K562 (cell line): ENCODE measurements at regions not wholly inside any gene's neighbourhood (a gene's known extent, or its start where the extent isn't known, plus 50 kb on each side); places are given as distances from the start of the nearest gene placed in this dataset.

Source experiments
- ARID1B ChIP-seq: fragments of 450-650 bp; IDR thresholded peaks from 2 replicates; pipeline ENCODE4 v1.6.1; 2016; ENCODE audit warnings: antibody characterized with exemption, mild to moderate bottlenecking, inconsistent platforms
- ATF3 ChIP-seq, 2 experiments: fragments of 450-650 bp in 1 of 2; sonication (generic) in 1 of 2; formaldehyde crosslinking in 1 of 2; IDR thresholded peaks in 1 of 2; conservative IDR thresholded peaks in 1 of 2; 2 replicates each; pipeline versions ENCODE4 v1.6.1 to v1.8.1; 2016 to 2023; ENCODE audit warnings: mild to moderate bottlenecking in 2 of 2, moderate library complexity in 2 of 2, inconsistent platforms in 1 of 2, missing genetic modification reagents in 1 of 2
- ATF7 ChIP-seq: fragments of 450-650 bp; IDR thresholded peaks from 2 replicates; pipeline ENCODE4 v1.7.1; 2014; ENCODE audit warnings: mild to moderate bottlenecking, moderate library complexity
- CEBPG ChIP-seq, 3 experiments: fragments of 200-800 bp in 1 of 3; sonication (Bioruptor generic) in 1 of 3; sonication (generic) in 1 of 3; formaldehyde crosslinking in 1 of 3; IDR thresholded peaks in 2 of 3; conservative IDR thresholded peaks in 1 of 3; 2 replicates each; pipeline versions ENCODE4 v1.6.1 to v1.8.0; 2016 to 2022; ENCODE audit warnings: missing compliant biosample characterization in 2 of 3, missing genetic modification characterization in 2 of 3, mild to moderate bottlenecking in 1 of 3, missing genetic modification reagents in 1 of 3
- CHCHD3 ChIP-seq: fragments of 250-450 bp; sonication (Bioruptor Pico); IDR thresholded peaks from 2 replicates; pipeline ENCODE4 v2.1.2; 2022; ENCODE audit warnings: mild to moderate bottlenecking
- DIDO1 ChIP-seq: fragments of 450-650 bp; IDR thresholded peaks from 2 replicates; pipeline ENCODE4 v1.6.1; 2016; ENCODE audit warnings: low read depth, missing biosample characterization, missing genetic modification characterization
- FOSL1 ChIP-seq: fragments of 200-800 bp; sonication (Bioruptor generic); conservative IDR thresholded peaks from 2 replicates; pipeline ENCODE4 v1.6.1; 2016; ENCODE audit warnings: missing genetic modification characterization, missing compliant biosample characterization
- FOXJ3 ChIP-seq: sonication (generic); formaldehyde crosslinking; IDR thresholded peaks from 2 replicates; pipeline ENCODE4 v1.4.0; 2020; ENCODE audit warnings: mild to moderate bottlenecking, missing genetic modification reagents
- HNRNPK ChIP-seq: fragments of 200-400 bp; formaldehyde crosslinking; IDR thresholded peaks from one replicate; pipeline ENCODE4 v1.6.1; 2018; ENCODE audit warnings: mild to moderate bottlenecking, low read depth, low read length; ENCODE audit not compliant: poor library complexity, severe bottlenecking
- MTF1 ChIP-seq: fragments of 250-450 bp; sonication (Bioruptor Pico); IDR thresholded peaks from 2 replicates; pipeline ENCODE4 v1.9.0; 2021; ENCODE audit warnings: moderate library complexity, mild to moderate bottlenecking, inconsistent platforms, borderline replicate concordance
- NFE2 ChIP-seq: IDR thresholded peaks from 2 replicates; pipeline ENCODE4 v1.6.1; 2014; ENCODE audit warnings: antibody characterized with exemption, low read depth
- NR2C1 ChIP-seq, 2 experiments: fragments of 450-650 bp; IDR thresholded peaks; 2 replicates each; pipeline ENCODE4 v1.6.1; 2017; ENCODE audit warnings: mild to moderate bottlenecking in 2 of 2, antibody characterized with exemption in 1 of 2, inconsistent platforms in 1 of 2, missing compliant biosample characterization in 1 of 2, missing genetic modification characterization in 1 of 2
- NR2F6 ChIP-seq: fragments of 450-650 bp; formaldehyde crosslinking; IDR thresholded peaks from 2 replicates; pipeline ENCODE4 v1.4.0; 2020; ENCODE audit warnings: mild to moderate bottlenecking
- POLR2H ChIP-seq: IDR thresholded peaks from 2 replicates; pipeline ENCODE4 v1.6.1; 2016; ENCODE audit warnings: missing genetic modification characterization, low read depth, mild to moderate bottlenecking, control low read depth, missing compliant biosample characterization, moderate library complexity
- SIX5 ChIP-seq, 2 experiments: IDR thresholded peaks; 2 replicates each; pipeline ENCODE4 v1.6.1; 2011; ENCODE audit warnings: low read length in 2 of 2, borderline replicate concordance in 1 of 2, low read depth in 1 of 2, mild to moderate bottlenecking in 1 of 2, moderate library complexity in 1 of 2; ENCODE audit not compliant: insufficient read depth in 1 of 2
- SLC30A9 ChIP-seq: fragments of 250-450 bp; sonication (Bioruptor Pico); IDR thresholded peaks from 2 replicates; pipeline ENCODE4 v1.8.0; 2022; ENCODE audit warnings: mild to moderate bottlenecking, moderate library complexity
- SMARCA4 ChIP-seq: fragments of 450-650 bp; IDR thresholded peaks from 2 replicates; pipeline ENCODE4 v1.6.1; 2016
- SNIP1 ChIP-seq: fragments of 450-650 bp; IDR thresholded peaks from 2 replicates; pipeline ENCODE4 v1.7.1; 2017; ENCODE audit warnings: low read depth, mild to moderate bottlenecking
- TCF3 ChIP-seq: sonication (generic); formaldehyde crosslinking; IDR thresholded peaks from 2 replicates; pipeline ENCODE4 v1.4.0; 2020; ENCODE audit warnings: mild to moderate bottlenecking, missing genetic modification reagents
- ZNF133 ChIP-seq: fragments of 250-450 bp; sonication (Bioruptor Pico); IDR thresholded peaks from 2 replicates; pipeline ENCODE4 v1.4.0; 2020; ENCODE audit warnings: mild to moderate bottlenecking
- ZNF175 ChIP-seq: fragments of 200-800 bp; sonication (Bioruptor generic); IDR thresholded peaks from 2 replicates; pipeline ENCODE4 v1.6.1; 2016; ENCODE audit warnings: low read depth, mild to moderate bottlenecking, missing genetic modification characterization, missing compliant biosample characterization
- ZSCAN29 ChIP-seq: fragments of 450-650 bp; IDR thresholded peaks from 2 replicates; pipeline ENCODE4 v1.6.1; 2017
- ZSCAN32 ChIP-seq: fragments of 450-650 bp; formaldehyde crosslinking; IDR thresholded peaks from 2 replicates; pipeline ENCODE4 v1.4.0; 2020; ENCODE audit warnings: mild to moderate bottlenecking, moderate library complexity
- TF ChIP-seq, protein P1 (sequence below), 2 experiments: IDR thresholded peaks in 1 of 2; conservative IDR thresholded peaks in 1 of 2; 2 replicates each; pipeline ENCODE4 v1.6.1; 2016; ENCODE audit warnings: low read depth in 2 of 2, mild to moderate bottlenecking in 1 of 2, missing compliant biosample characterization in 1 of 2, missing genetic modification characterization in 1 of 2, moderate library complexity in 1 of 2
- TF ChIP-seq, protein P2 (sequence below): fragments of 450-650 bp; formaldehyde crosslinking; IDR thresholded peaks from 2 replicates; pipeline ENCODE4 v1.4.0; 2020; ENCODE audit warnings: mild to moderate bottlenecking

GRCh38 chr6:82521369-82521768 lies 157.8 kb downstream of the TPBG start (continued):
- TF ChIP-seq, protein P1, sequence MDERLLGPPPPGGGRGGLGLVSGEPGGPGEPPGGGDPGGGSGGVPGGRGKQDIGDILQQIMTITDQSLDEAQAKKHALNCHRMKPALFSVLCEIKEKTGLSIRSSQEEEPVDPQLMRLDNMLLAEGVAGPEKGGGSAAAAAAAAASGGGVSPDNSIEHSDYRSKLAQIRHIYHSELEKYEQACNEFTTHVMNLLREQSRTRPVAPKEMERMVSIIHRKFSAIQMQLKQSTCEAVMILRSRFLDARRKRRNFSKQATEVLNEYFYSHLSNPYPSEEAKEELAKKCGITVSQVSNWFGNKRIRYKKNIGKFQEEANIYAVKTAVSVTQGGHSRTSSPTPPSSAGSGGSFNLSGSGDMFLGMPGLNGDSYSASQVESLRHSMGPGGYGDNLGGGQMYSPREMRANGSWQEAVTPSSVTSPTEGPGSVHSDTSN (CRISPR knock-in tag; IDR thresholded peaks at IDR 0.05; ENCODE audit: low read depth), result no peak
- TF ChIP-seq, protein P1 (tag; conservative IDR thresholded peaks at IDR 0.05; ENCODE audit: low read depth), result peak; percentile 91
- no peak for TF ChIP-seq ZSCAN29
- TF ChIP-seq ATF3 (IDR thresholded peaks at IDR 0.05), result peak; percentile 91
- no peak for TF ChIP-seq ATF3 (CRISPR knock-in tag; conservative IDR thresholded peaks at IDR 0.05)
- 0 out of 2 replicates have a peak, but pooled peaks have one; percentile 44 for TF ChIP-seq POLR2H (tag)
- TF ChIP-seq CHCHD3 (CRISPR knock-in tag), result no peak
- peak; percentile 52; the same call in 1 of the 2 replicates for TF ChIP-seq FOSL1 (tag)
- peak; percentile 31; the same call in 1 of the 2 replicates for TF ChIP-seq CEBPG (CRISPR knock-in tag; IDR thresholded peaks at IDR 0.05)
- TF ChIP-seq CEBPG (tag; conservative IDR thresholded peaks at IDR 0.05 in 1 of 2, IDR thresholded peaks at IDR 0.05 in 1 of 2), result peak; percentile 97 to 98
- TF ChIP-seq NFE2, result peak; percentile 60; the same call in 1 of the 2 replicates
- TF ChIP-seq ZSCAN32, result peak; percentile 87
- TF ChIP-seq SIX5 (IDR thresholded peaks at IDR 0.05; ENCODE audit: borderline replicate concordance in 1 of 2, insufficient read depth in 1 of 2, low read depth in 1 of 2, low read length in 2 of 2), result no peak
- no peak for TF ChIP-seq NR2C1 (IDR thresholded peaks at IDR 0.05)
- peak; percentile 28; the same call in 1 of the 2 replicates for TF ChIP-seq NR2C1 (tag; IDR thresholded peaks at IDR 0.05)
- TF ChIP-seq SLC30A9, result no peak
- TF ChIP-seq ZNF175 (CRISPR knock-in tag), result peak; percentile 50; the same call in 1 of the 2 replicates
- TF ChIP-seq ZNF133, result no peak
- peak; percentile 39; the same call in 1 of the 2 replicates for TF ChIP-seq TCF3 (CRISPR knock-in tag)
- TF ChIP-seq MTF1 (CRISPR knock-in tag), result no peak
- TF ChIP-seq SNIP1, result no peak
- TF ChIP-seq NR2F6 (CRISPR knock-in tag), result no peak
- peak; percentile 39; the same call in 1 of the 2 replicates for TF ChIP-seq ARID1B
- TF ChIP-seq HNRNPK, result no peak
- TF ChIP-seq, protein P2, sequence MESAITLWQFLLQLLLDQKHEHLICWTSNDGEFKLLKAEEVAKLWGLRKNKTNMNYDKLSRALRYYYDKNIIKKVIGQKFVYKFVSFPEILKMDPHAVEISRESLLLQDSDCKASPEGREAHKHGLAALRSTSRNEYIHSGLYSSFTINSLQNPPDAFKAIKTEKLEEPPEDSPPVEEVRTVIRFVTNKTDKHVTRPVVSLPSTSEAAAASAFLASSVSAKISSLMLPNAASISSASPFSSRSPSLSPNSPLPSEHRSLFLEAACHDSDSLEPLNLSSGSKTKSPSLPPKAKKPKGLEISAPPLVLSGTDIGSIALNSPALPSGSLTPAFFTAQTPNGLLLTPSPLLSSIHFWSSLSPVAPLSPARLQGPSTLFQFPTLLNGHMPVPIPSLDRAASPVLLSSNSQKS (CRISPR knock-in tag), result no peak
- TF ChIP-seq FOXJ3, result no peak
- peak; percentile 29; the same call in 1 of the 2 replicates for TF ChIP-seq SMARCA4
- peak; percentile 49; the same call in 1 of the 2 replicates for TF ChIP-seq ATF7
- no peak for TF ChIP-seq DIDO1
